CD1c-positive myeloid dendritic cell (primary cell): ENCODE measurements at regions not wholly inside any gene's neighbourhood (a gene's known extent, or its start where the extent isn't known, plus 50 kb on each side); places are given as distances from the start of the nearest gene placed in this dataset.

ENCODE experiments used
- DNase-seq: peaks from one replicate; pipeline ENCODE4 v3.0.0-alpha.2; 2016; ENCODE audit errors: extremely low spot score

DNA sequence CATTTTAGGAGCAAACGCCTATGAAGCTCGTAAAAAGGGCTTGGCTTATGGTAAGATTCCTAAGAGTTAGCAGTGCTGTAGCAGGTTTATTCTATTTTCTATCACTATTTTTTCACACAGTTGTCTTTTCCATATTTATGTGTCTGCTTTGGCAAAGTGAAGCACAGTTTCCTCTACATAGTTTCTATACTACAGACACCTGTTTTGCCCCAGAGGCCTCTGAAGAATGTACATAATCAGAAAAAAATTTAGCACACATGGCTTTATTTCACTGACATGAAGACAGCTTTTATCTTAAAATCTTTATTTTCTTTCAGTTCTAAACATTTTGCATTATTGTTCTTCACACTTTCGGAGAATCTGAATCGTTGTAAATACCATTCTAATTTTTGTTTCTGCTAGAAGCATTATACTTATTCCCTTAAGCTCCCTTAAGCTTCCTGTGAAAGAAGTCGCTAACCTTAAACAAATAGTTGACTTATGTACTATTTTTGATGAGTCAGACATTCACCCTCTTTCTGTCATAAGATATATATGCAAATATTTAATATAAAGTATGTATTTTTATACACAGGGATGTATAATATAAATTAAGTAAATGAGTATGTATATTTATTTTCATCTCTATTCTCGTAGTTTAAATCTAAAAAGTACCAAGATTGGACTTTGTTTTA, 816.0 kb downstream of the OLFM4 start:
- DNase-seq: no peak

- no peak for DNase-seq
Measured at GRCh38 chr13:53847502-53847901, 818.9 kb downstream of the OLFM4 start.

- DNase-seq: no peak
Measured at GRCh38 chr13:53848366-53848961, 819.9 kb downstream of the OLFM4 start.

GRCh38 chr13:53854321-53854720, 825.7 kb downstream of the OLFM4 start:
- no peak for DNase-seq

GRCh38 chr13:53856573-53857195, 828.1 kb downstream of the OLFM4 start:
- DNase-seq: no peak

GRCh38 chr13:53863520-53863919, 834.9 kb downstream of the OLFM4 start:
- DNase-seq: no peak

DNA sequence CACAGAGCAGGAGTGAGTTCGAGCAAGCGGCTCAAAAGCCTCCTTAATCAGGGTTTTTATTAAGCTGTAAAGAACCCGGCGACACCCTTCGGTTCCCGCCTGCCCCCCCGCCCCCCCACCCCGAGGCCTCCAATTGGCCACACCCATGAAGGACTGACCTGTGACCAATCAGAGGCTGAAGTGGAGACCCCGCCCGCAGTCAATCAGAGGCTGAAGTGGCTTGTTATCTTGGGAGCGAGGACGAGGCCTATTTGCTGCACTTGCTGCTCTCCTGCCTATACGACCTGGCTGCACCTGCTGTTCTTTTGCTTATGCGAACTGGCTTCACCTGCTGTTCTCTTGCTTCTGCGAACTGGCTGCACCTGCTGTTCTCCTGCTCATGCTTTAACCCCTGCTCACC, 844.9 kb downstream of the OLFM4 start:
- DNase-seq: no peak

DNA sequence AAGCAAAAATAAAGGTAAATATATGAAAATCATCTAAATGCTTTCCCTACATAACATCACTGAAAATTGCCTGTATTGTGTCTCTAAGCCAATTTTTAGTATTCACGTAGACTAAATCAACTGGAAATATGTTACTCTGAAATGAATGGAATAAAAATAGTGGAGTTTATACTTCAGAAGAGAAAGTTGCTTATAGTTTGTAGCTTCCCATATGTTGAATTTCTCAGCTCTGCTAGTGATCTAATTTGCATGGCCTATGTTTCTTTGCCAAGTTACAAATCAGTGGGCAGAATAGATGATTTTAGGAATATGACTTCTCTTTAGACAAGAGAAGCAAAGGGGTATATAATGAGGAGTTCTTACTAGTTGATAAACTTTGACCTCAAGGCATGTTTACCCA, 850.2 kb downstream of the OLFM4 start:
- no peak for DNase-seq

- no peak for DNase-seq
Measured at GRCh38 chr13:53885997-53886396, 857.4 kb downstream of the OLFM4 start.

GRCh38 chr13:53890696-53891095, 862.1 kb downstream of the OLFM4 start:
- DNase-seq: no peak

DNA sequence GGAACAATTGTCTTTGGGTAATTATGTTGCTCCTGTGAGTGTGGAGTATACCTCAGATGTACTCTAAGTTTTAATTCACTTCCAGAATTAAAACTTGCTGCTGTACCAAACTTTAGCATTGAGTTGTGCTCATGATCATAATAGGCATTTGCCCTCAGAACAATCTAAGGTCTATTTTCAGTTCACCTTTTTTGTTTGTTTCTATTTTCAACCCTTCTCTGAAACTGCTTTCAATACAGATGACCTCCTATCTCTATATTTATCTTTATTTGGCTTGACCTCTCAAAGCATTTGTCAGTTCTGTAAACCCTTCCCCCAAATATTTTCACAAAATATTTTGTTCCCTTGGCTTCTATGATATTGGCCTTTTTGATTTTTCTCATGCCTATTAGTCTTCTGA, 873.0 kb downstream of the OLFM4 start:
- DNase-seq: no peak

DNA sequence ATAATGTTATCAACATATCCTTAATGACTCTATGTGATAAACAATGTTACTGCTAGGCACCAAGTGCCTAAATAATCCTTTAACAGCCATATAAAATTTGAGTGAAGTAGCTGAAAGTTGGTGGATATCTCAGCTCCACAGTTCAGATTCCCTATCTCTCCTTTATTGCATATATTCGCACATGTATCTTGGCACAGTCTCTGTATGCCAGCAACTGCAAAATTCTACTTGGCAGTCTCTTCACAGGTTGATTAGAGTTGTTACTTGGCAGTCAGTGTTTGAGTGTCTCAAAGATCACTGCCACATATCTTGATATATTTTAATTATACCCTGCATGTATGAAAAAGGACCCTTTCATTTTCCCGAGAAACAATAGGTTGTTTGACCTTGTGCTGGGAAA, 879.3 kb downstream of the OLFM4 start:
- DNase-seq: no peak

- DNase-seq: no peak
Measured at GRCh38 chr13:53920916-53921315, 892.3 kb downstream of the OLFM4 start.

DNA sequence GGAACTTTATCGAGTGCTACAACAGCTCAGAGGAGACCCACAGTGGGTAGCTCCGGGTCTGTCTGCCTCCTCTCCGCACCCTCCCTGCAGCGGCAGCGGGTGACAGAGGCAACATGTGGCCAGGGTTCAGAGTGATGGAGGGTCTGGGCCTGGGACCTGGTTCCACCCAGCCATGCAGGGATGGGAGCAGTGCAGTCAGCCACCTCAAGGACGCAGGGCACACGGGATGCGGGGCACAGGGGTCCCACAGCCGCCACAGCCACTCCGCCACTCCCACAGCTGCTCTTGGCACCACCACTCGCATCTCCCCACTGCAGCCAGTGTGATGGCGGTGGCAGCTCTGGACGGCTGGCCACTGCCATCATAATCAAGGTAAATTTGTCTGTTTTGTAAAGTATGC, 892.9 kb downstream of the OLFM4 start:
- no peak for DNase-seq

DNA sequence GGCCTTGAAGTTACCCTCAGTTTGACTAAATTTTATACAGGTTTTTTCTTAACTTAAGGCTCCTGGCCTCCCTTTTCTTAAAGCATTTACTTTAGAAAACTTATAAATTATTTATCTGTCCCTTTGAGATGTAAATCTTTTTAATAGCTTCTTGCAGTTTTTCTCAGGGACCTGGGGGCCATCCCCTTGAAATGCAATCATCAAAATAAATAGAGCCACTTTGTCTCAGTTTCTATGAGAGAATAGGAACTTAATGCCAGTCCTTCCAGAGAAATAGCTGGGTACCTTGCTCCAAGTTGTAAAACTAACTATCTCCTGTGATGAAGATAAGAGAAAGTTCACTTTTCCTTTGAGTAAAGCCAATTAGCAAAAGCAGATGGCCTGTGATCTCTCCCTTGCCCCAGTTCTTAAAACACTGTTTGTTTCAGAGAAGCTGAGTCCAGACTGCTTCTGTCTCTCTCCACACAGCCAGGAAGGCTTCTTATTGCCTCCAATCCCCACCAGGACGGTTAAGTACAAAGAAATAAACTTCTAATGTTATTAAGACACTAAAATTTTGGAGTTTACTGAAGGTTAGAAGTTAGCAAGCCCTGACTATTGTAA, 913.1 kb downstream of the OLFM4 start:
- no peak for DNase-seq

DNA sequence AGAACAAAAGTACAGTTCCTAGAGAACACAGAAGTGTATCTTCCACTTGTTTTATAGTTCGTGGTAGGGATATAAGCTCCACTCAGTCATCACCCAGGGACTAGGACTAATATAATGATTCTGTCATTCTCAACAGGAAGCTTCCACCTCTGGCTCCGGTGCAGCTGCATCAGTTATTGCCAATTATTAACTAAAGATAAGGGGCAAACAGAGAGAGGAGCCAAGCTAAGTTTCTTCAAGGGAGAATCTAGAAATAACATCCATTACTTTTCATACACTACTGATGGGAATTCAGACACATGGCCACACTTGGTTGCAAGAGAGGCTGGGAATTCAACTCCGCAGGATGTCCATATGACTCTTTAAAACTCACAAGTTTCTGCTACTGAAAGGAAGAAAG, 917.9 kb downstream of the OLFM4 start:
- no peak for DNase-seq

DNA sequence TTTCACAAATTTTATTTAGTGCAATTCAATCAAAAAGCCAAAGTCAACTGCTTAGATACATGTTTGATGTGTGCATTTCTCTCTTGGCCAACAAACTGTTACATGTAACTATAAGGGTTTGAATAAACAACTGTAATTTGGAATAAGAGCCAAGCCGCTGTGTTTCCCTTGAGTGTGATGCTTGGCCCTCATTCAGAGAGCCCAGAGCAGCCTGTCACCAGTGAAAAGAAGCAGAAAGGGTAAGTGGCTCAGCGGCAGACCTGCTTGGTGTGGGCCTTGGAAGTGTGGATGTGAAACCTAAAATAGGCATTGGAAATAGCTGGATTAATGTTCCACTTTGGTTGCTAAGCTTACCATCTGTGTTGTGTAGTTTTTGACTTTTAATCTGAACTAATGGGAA, 924.6 kb downstream of the OLFM4 start:
- DNase-seq: no peak
